ENCODE measurements at regions not wholly inside any gene's neighbourhood (a gene's known extent, or its start where the extent isn't known, plus 50 kb on each side); places are given as distances from the start of the nearest gene placed in this dataset.

GRCh38 chr1:23614032-23614660 is 54.8 kb upstream of the ID3 start:
- DNase-seq, result no peak

DNA sequence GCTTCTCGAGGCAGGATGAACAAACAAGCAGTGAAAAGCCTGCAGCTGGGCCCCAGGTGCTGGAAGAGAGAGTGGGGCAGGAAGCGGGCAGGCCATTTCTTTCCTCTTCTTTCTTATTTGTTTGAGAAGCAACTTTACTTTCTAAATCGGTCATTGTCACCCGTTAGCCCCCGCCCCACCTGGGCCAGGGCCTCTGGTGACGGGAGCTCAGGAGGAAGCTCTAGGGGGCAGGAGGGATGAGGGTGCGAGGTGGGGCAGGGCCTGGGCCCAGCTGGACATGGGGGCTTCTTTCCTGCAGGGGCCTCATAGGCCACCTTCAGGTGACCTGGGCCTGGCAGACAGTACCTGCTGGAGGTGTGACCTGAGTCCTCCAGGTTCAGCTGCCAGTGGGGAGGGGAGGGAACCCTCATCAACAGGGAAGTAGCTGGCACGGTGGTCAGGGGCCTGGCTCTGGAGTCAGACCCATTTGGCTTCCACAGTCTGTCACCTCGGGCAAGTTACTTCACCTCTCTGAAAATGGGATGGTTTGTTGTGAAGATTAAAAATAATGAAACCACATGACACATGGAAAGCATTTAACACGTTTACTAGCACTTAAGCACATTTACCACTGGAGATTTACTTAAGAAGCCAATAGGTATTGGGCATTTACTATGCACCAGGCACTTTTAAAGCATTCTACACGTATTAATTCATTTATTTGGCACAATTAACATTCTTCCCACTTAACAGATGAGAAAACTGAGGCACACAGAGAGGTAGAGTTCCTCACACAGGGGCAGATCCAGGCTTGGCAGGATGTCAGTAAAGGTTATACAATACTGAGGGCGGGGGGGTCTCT is 54.1 kb upstream of the ID3 start:
- no peak for DNase-seq

DNA sequence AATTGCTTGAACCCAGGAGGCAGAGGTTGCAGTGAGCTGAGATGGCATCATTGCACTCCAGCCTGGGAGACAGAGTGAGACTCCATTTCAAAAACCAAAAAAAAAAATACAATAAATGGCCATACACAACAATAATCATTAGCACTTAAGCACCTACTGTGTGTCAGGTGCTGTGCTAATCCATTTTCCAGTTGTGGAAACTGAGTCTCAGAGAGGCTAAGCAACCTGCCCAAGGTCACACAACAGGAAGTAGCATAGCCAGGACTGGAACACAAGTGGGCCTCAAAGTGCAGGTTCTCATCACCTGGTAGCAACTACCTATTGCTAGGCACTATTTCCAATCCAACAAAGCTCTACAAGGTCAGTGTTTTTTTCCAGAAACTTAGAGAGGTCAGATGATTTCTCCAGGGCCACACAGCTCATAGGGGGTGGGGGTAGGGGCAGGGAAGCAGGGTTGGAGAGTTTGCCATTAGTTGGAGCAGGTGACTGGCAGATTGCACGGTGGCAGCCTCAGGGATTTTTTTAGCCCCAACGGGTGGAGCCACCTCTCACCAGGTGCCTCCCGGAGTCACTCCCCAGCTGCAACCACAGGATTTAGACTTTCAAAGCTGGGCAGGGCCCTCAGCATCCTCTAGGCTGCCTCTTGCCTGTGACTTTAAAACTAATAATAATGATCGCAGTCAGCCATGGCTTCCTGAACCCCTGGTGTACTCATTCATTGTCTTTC is 52.5 kb upstream of the ID3 start:
- DNase-seq, result no peak

GRCh38 chr1:23610677-23611076 is 51.4 kb upstream of the ID3 start:
- DNase-seq, result no peak

DNA sequence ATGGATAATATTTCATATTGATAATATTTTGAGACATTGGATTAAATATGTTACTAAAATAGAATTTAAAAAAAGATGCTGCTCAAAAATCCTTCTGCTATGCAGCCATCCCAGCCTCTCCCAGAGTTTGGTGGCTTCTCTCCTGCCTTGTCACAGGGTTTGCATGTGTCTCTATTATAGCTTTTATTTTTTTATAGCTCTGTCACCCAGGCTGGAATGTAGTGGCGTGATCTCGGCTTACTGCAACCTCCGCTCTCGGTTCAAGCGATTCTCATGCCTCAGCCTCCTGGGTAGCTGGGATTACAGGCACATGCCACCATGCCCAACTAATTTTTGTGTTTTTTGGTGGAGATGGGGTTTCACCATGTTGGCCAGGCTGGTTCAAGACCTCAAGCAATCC is 50.7 kb upstream of the ID3 start:
- no peak for DNase-seq

Measured in fibroblast of skin of right biceps (primary cell).